Thyroid gland (tissue), 4 donors: ENCODE measurements at regions not wholly inside any gene's neighbourhood (a gene's known extent, or its start where the extent isn't known, plus 50 kb on each side); places are given as distances from the start of the nearest gene placed in this dataset.

Source experiments
- POLR2A ChIP-seq, 2 donors: fragments of 450-650 bp; IDR thresholded peaks; one replicate each; pipeline ENCODE4 v1.6.1; 2017; ENCODE audit warnings: antibody characterized with exemption in 2 of 2, mild to moderate bottlenecking in 2 of 2, moderate library complexity in 1 of 2
- TF ChIP-seq, protein P1 (sequence below), 6 experiments: fragments of 200-600 bp in 3 of 6; fragments of 450-650 bp in 3 of 6; sonication (generic) in 3 of 6; IDR thresholded peaks; one replicate each; pipeline ENCODE4 v1.5.1; 2016 to 2019; ENCODE audit warnings: antibody characterized with exemption in 6 of 6, mild to moderate bottlenecking in 2 of 6, inconsistent platforms in 1 of 6, moderate library complexity in 1 of 6

- TF ChIP-seq, protein P1, sequence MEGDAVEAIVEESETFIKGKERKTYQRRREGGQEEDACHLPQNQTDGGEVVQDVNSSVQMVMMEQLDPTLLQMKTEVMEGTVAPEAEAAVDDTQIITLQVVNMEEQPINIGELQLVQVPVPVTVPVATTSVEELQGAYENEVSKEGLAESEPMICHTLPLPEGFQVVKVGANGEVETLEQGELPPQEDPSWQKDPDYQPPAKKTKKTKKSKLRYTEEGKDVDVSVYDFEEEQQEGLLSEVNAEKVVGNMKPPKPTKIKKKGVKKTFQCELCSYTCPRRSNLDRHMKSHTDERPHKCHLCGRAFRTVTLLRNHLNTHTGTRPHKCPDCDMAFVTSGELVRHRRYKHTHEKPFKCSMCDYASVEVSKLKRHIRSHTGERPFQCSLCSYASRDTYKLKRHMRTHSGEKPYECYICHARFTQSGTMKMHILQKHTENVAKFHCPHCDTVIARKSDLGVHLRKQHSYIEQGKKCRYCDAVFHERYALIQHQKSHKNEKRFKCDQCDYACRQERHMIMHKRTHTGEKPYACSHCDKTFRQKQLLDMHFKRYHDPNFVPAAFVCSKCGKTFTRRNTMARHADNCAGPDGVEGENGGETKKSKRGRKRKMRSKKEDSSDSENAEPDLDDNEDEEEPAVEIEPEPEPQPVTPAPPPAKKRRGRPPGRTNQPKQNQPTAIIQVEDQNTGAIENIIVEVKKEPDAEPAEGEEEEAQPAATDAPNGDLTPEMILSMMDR (IDR thresholded peaks at IDR 0.05), result no peak
- TF ChIP-seq POLR2A (IDR thresholded peaks at IDR 0.05), result no peak
Measured at GRCh38 chr11:116134450-116134849, 630.2 kb upstream of the CADM1 start.
